Parathyroid adenoma (tissue), 2 donors: ENCODE measurements at regions not wholly inside any gene's neighbourhood (a gene's known extent, or its start where the extent isn't known, plus 50 kb on each side); places are given as distances from the start of the nearest gene placed in this dataset.
"Not testable (repeated sequence)": the region's sequence is repeated elsewhere in the genome, so short reads cannot be mapped to it uniquely, and the experiment has no call there.

Source experiments
- H2AFZ ChIP-seq: fragments of 300-600 bp; sonication (generic); one replicate; pipeline ENCODE4 v1.7.0; 2017; ENCODE audit warnings: antibody characterized with exemption, mild to moderate bottlenecking
- H3K27ac ChIP-seq: fragments of 300-600 bp; sonication (generic); one replicate; pipeline ENCODE4 v1.7.0; 2017
- H3K27me3 ChIP-seq: fragments of 300-600 bp; sonication (generic); one replicate; pipeline ENCODE4 v1.7.0; 2017; ENCODE audit warnings: low read length; ENCODE audit not compliant: control insufficient read depth, insufficient read depth
- H3K36me3 ChIP-seq: fragments of 300-600 bp; sonication (generic); one replicate; pipeline ENCODE4 v1.7.0; 2017; ENCODE audit warnings: low read length; ENCODE audit not compliant: control insufficient read depth, insufficient read depth
- H3K4me1 ChIP-seq: fragments of 300-600 bp; sonication (generic); one replicate; pipeline ENCODE4 v1.7.0; 2017; ENCODE audit warnings: control low read depth
- H3K4me2 ChIP-seq: fragments of 300-600 bp; sonication (generic); one replicate; pipeline ENCODE4 v1.7.0; 2017; ENCODE audit warnings: low read length
- H3K4me3 ChIP-seq: fragments of 300-600 bp; sonication (generic); one replicate; pipeline ENCODE4 v1.7.0; 2017; ENCODE audit warnings: low read depth, low read length
- H3K79me2 ChIP-seq: fragments of 300-600 bp; sonication (generic); one replicate; pipeline ENCODE4 v1.7.0; 2017; ENCODE audit warnings: control low read depth
- H3K9ac ChIP-seq: fragments of 300-600 bp; sonication (generic); one replicate; pipeline ENCODE4 v1.7.0; 2017; ENCODE audit warnings: mild to moderate bottlenecking
- H3K9me3 ChIP-seq: fragments of 300-600 bp; sonication (generic); one replicate; pipeline ENCODE4 v1.7.0; 2017; ENCODE audit warnings: low read length; ENCODE audit not compliant: control insufficient read depth
- CTCF ChIP-seq: fragments of 300-600 bp; sonication (generic); IDR thresholded peaks from one replicate; pipeline ENCODE4 v1.7.0; 2017; ENCODE audit warnings: antibody characterized with exemption, mild to moderate bottlenecking
- donor health status: primary hyperparathyroidism.

DNA sequence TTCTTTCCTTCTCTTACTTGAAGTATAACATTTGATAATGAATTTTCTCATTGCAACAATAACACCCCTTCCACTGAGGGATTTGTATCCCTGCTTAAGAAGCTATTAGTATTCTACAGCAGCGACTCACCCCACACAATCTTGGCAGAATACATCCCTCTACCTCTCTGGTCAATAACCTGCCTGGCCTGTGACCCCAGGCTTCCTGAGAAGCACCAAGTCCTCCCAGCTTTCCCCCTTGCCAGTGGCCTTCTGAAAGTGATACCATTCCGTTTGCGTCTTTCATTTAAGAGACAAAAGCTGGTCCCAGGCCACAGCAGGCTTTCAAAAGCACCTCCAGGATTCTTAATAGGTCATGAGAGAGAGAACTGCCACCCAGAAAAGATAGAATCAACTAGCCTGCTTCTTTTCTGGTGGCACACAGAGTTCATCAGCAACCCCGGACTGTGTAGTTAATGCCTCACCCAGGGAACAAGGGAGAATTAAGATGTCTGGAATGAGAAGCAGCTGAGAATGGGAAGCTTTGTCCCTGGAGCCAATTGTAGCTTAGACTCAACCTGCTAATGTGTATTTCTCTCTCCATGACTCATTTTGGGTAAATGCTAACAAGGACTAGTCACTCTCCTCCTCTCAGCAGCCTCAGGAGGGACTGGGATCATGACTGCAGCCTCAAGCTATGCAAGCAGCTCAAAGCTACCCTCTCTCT, 101.0 kb upstream of the CPNE4 start:
- Histone ChIP-seq H3K4me3 (no peak overlapping the region), H3K4me1 (no peaks in the 10 kb centered on the region)

DNA sequence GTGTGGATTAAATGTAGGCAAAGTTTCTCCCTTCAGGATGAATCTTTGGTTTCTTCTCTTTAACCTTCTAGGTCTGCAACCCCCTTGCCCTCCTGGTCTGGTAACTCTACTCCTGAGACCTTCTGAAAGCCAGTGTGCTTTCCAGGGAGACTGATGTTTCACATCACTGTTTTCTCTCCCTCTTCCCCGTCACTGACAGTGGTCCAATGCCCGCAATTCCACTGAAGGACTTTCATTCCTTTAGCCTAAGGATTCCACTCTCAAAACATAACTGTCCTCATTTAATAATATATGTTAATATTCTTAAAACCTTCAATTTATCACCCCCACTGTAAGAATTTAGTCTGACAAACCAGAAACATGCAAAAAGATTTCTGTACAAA, 101.5 kb upstream of the CPNE4 start:
- H3K79me2 ChIP-seq = no peaks in the 10 kb centered on the region
- H3K9ac ChIP-seq = no peak overlapping the region
- no peak overlapping the region for H3K27ac ChIP-seq
- H3K36me3 ChIP-seq = no peaks in the 10 kb centered on the region
- no peak for TF ChIP-seq CTCF
- H3K9me3 ChIP-seq = no peaks in the 10 kb centered on the region
- no peaks in the 10 kb centered on the region for H3K27me3 ChIP-seq
- H3K4me3 ChIP-seq = no peak overlapping the region
- no peak overlapping the region for H2AFZ ChIP-seq
- H3K4me2 ChIP-seq = no peak overlapping the region
- H3K4me1 ChIP-seq = no peaks in the 10 kb centered on the region

More for the DNA sequence above, 101.0 kb upstream of the CPNE4 start:
- Histone ChIP-seq H3K27ac (no peak overlapping the region), H2AFZ (no peak overlapping the region), H3K79me2 (no peaks in the 10 kb centered on the region), H3K4me2 (no peak overlapping the region), H3K9me3 (no peaks in the 10 kb centered on the region), H3K9ac (no peak overlapping the region), H3K27me3 (no peaks in the 10 kb centered on the region), H3K36me3 (no peaks in the 10 kb centered on the region)
- TF ChIP-seq CTCF = no peak

DNA sequence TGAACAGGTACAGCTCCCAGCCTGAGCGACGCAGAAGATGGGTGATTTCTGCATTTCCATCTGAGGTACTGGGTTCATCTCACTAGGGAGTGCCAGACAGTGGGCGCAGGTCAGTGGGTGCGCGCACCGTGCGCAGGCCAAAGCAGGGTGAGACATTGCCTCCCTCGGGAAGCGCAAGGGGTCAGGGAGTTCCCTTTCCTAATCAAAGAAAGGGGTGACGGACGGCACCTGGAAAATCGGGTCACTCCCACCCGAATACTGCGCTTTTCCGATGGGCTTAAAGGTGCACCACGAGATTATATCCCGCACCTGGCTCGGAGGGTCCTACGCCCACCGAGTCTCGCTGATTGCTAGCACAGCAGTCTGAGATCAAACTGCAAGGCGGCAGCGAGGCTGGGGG, 102.1 kb upstream of the CPNE4 start:
- not testable (repeated sequence) for H3K4me1 ChIP-seq, H2AFZ ChIP-seq, H3K9me3 ChIP-seq, H3K9ac ChIP-seq, H3K4me2 ChIP-seq, H3K4me3 ChIP-seq, H3K27ac ChIP-seq, H3K36me3 ChIP-seq, H3K27me3 ChIP-seq, H3K79me2 ChIP-seq

DNA sequence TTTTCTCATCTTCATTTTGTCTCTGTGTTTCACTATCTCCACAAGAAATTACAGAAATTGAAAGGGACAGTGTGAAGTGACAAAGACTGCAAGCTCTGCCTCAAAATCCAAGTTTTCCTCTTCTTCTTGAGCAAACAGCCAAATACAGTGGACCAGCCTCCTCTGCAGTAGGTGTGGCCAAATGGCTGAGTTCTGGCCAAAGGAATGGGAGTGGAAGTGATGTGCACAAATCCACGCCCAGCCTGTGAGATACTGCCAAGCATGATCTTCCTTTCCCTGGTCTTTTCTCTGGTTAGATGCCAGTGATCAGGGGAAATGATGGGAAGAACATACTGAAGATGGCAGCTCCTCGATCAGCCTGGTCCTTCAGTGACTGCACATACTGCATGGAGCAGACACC, 111.0 kb upstream of the CPNE4 start:
- no peaks in the 10 kb centered on the region for H3K79me2 ChIP-seq
- no peaks in the 10 kb centered on the region for H3K4me1 ChIP-seq
- TF ChIP-seq CTCF = no peak
- H3K4me3 ChIP-seq = no peak overlapping the region
- no peak overlapping the region for H3K4me2 ChIP-seq
- H3K9me3 ChIP-seq = no peaks in the 10 kb centered on the region
- H3K36me3 ChIP-seq = no peaks in the 10 kb centered on the region
- H3K9ac ChIP-seq = no peak overlapping the region
- no peak overlapping the region for H3K27ac ChIP-seq
- no peak overlapping the region for H2AFZ ChIP-seq
- H3K27me3 ChIP-seq = no peaks in the 10 kb centered on the region

DNA sequence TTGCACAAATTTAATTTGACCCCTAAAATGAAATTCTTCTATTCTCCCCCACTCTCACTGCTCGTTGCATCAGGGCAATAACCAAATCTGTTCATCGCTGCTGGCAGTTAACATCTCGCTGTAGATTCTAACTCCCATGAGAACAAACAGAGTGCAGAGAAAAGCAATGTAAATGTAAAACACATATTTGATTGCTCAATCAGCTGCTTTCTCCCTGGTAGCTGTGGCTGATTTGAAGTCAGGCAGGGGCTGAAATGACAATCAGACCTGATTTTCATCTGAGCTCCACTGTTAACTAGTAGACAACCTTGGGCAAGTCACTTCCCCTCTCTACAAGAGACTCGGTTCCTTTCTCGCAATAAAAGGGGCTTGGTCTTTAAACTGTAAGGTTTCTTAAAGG, 119.8 kb upstream of the CPNE4 start:
- Histone ChIP-seq H3K4me2 (no peak overlapping the region), H3K27me3 (no peaks in the 10 kb centered on the region), H3K4me1 (no peaks in the 10 kb centered on the region), H3K9ac (no peak overlapping the region), H3K4me3 (no peak overlapping the region), H3K36me3 (no peaks in the 10 kb centered on the region), H3K79me2 (no peaks in the 10 kb centered on the region), H2AFZ (no peak overlapping the region), H3K27ac (no peak overlapping the region), H3K9me3 (no peaks in the 10 kb centered on the region)
- no peak for TF ChIP-seq CTCF
